GM18519 (cell line): ENCODE measurements at regions not wholly inside any gene's neighbourhood (a gene's known extent, or its start where the extent isn't known, plus 50 kb on each side); places are given as distances from the start of the nearest gene placed in this dataset.

ENCODE experiments used
- ATAC-seq: cut with Tn5 transposase; IDR thresholded peaks from one replicate; pipeline ENCODE4 v1.9.1; 2021; ENCODE audit warnings: mild to moderate bottlenecking, moderate library complexity; ENCODE audit not compliant: unreplicated experiment, low FRiP score

GRCh38 chr2:120863146-120863545 is 127.5 kb downstream of the GLI2 start:
- ATAC-seq, result no peak

GRCh38 chr2:120863661-120864320 is 128.1 kb downstream of the GLI2 start:
- no peak for ATAC-seq

- ATAC-seq, result no peak
Measured at GRCh38 chr2:120864981-120865380, 129.3 kb downstream of the GLI2 start.

GRCh38 chr2:120865656-120866055 is 130.0 kb downstream of the GLI2 start:
- no peak for ATAC-seq

- ATAC-seq, result no peak
Measured at GRCh38 chr2:120866071-120866470, 130.4 kb downstream of the GLI2 start.

GRCh38 chr2:120866483-120867140 is 130.9 kb downstream of the GLI2 start:
- ATAC-seq, result no peak

GRCh38 chr2:120867290-120868241 is 131.9 kb downstream of the GLI2 start:
- no peak for ATAC-seq

GRCh38 chr2:120868366-120868765 is 132.7 kb downstream of the GLI2 start:
- no peak for ATAC-seq

GRCh38 chr2:120869036-120869729 is 133.5 kb downstream of the GLI2 start:
- ATAC-seq, result no peak

GRCh38 chr2:120869730-120870466 is 134.2 kb downstream of the GLI2 start:
- no peak for ATAC-seq

GRCh38 chr2:120870467-120870788 is 134.8 kb downstream of the GLI2 start:
- no peak for ATAC-seq

GRCh38 chr2:120871016-120871635 is 135.5 kb downstream of the GLI2 start:
- no peak for ATAC-seq

GRCh38 chr2:120871881-120872620 is 136.4 kb downstream of the GLI2 start:
- no peak for ATAC-seq

GRCh38 chr2:120873958-120874887 is 138.6 kb downstream of the GLI2 start:
- ATAC-seq, result no peak

GRCh38 chr2:120874888-120875275 is 139.2 kb downstream of the GLI2 start:
- no peak for ATAC-seq

GRCh38 chr2:120875431-120875830 is 139.8 kb downstream of the GLI2 start:
- no peak for ATAC-seq

GRCh38 chr2:120876526-120877280 is 141.0 kb downstream of the GLI2 start:
- ATAC-seq, result no peak
